ENCODE measurements at regions not wholly inside any gene's neighbourhood (a gene's known extent, or its start where the extent isn't known, plus 50 kb on each side); places are given as distances from the start of the nearest gene placed in this dataset.

DNA sequence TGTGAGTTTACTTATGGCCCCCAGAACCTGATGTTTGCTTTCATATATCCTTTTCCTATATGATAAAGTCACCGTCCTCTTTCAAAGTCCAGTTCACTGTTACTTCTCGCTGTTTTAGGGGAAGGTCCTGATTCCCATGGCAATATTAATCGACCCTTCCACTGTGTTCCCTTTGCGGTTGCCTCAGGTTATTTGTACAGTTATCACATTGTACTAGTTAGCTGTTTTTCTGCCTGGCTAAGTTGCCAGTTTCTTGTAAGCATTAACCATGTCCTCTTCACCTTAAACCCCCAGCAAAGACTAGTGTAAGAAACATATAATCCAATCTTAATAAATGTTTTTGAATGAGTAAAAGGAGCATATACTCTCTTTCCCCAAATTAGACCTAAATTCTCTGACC lies 115.0 kb upstream of the PPFIA2 start:
- TF ChIP-seq SP1 (IDR thresholded peaks at IDR 0.05) (no peak), JUND (IDR thresholded peaks at IDR 0.05) (no peak), YY1 (IDR thresholded peaks at IDR 0.05) (no peak), GABPA (IDR thresholded peaks at IDR 0.05 in 1 of 2, conservative IDR thresholded peaks at IDR 0.05 in 1 of 2) (no peak), TAF1 (conservative IDR thresholded peaks at IDR 0.05) (no peak), FOXA1 (IDR thresholded peaks at IDR 0.05) (no peak), RAD21 (IDR thresholded peaks at IDR 0.05) (no peak)
- TF ChIP-seq, protein P1, sequence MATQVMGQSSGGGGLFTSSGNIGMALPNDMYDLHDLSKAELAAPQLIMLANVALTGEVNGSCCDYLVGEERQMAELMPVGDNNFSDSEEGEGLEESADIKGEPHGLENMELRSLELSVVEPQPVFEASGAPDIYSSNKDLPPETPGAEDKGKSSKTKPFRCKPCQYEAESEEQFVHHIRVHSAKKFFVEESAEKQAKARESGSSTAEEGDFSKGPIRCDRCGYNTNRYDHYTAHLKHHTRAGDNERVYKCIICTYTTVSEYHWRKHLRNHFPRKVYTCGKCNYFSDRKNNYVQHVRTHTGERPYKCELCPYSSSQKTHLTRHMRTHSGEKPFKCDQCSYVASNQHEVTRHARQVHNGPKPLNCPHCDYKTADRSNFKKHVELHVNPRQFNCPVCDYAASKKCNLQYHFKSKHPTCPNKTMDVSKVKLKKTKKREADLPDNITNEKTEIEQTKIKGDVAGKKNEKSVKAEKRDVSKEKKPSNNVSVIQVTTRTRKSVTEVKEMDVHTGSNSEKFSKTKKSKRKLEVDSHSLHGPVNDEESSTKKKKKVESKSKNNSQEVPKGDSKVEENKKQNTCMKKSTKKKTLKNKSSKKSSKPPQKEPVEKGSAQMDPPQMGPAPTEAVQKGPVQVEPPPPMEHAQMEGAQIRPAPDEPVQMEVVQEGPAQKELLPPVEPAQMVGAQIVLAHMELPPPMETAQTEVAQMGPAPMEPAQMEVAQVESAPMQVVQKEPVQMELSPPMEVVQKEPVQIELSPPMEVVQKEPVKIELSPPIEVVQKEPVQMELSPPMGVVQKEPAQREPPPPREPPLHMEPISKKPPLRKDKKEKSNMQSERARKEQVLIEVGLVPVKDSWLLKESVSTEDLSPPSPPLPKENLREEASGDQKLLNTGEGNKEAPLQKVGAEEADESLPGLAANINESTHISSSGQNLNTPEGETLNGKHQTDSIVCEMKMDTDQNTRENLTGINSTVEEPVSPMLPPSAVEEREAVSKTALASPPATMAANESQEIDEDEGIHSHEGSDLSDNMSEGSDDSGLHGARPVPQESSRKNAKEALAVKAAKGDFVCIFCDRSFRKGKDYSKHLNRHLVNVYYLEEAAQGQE (IDR thresholded peaks at IDR 0.05), result no peak
- TF ChIP-seq, protein P2, sequence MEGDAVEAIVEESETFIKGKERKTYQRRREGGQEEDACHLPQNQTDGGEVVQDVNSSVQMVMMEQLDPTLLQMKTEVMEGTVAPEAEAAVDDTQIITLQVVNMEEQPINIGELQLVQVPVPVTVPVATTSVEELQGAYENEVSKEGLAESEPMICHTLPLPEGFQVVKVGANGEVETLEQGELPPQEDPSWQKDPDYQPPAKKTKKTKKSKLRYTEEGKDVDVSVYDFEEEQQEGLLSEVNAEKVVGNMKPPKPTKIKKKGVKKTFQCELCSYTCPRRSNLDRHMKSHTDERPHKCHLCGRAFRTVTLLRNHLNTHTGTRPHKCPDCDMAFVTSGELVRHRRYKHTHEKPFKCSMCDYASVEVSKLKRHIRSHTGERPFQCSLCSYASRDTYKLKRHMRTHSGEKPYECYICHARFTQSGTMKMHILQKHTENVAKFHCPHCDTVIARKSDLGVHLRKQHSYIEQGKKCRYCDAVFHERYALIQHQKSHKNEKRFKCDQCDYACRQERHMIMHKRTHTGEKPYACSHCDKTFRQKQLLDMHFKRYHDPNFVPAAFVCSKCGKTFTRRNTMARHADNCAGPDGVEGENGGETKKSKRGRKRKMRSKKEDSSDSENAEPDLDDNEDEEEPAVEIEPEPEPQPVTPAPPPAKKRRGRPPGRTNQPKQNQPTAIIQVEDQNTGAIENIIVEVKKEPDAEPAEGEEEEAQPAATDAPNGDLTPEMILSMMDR (IDR thresholded peaks at IDR 0.05; ENCODE audit: low read depth, low read length, missing input control), result no peak
- TF ChIP-seq, protein P3, sequence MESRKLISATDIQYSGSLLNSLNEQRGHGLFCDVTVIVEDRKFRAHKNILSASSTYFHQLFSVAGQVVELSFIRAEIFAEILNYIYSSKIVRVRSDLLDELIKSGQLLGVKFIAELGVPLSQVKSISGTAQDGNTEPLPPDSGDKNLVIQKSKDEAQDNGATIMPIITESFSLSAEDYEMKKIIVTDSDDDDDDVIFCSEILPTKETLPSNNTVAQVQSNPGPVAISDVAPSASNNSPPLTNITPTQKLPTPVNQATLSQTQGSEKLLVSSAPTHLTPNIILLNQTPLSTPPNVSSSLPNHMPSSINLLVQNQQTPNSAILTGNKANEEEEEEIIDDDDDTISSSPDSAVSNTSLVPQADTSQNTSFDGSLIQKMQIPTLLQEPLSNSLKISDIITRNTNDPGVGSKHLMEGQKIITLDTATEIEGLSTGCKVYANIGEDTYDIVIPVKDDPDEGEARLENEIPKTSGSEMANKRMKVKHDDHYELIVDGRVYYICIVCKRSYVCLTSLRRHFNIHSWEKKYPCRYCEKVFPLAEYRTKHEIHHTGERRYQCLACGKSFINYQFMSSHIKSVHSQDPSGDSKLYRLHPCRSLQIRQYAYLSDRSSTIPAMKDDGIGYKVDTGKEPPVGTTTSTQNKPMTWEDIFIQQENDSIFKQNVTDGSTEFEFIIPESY (IDR thresholded peaks at IDR 0.05), result no peak
- TF ChIP-seq, protein P4, sequence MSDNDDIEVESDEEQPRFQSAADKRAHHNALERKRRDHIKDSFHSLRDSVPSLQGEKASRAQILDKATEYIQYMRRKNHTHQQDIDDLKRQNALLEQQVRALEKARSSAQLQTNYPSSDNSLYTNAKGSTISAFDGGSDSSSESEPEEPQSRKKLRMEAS (IDR thresholded peaks at IDR 0.05), result no peak
- TF ChIP-seq, protein P5, sequence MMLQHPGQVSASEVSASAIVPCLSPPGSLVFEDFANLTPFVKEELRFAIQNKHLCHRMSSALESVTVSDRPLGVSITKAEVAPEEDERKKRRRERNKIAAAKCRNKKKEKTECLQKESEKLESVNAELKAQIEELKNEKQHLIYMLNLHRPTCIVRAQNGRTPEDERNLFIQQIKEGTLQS (IDR thresholded peaks at IDR 0.05), result no peak
